Naive B cell (primary cell): ENCODE measurements at regions not wholly inside any gene's neighbourhood (a gene's known extent, or its start where the extent isn't known, plus 50 kb on each side); places are given as distances from the start of the nearest gene placed in this dataset.
A peak's percentile ranks its signal among the peaks of the same experiment; 100 is the strongest.

Experiments used
- ATAC-seq, 2 donors: fragments of 150-1000 bp; cut with Tn5 transposase; 2 replicates each; pipeline ENCODE4 v1.10.0; 2021; ENCODE audit warnings: low read depth in 2 of 2, mild to moderate bottlenecking in 2 of 2, moderate library complexity in 2 of 2
- DNase-seq: peaks from one replicate; pipeline ENCODE4 v3.0.0; 2022
- H3K27ac Mint-ChIP-seq, 6 donors: one replicate each; pipeline ENCODE4 v1.8.0; 2020 to 2022; ENCODE audit warnings: mild to moderate bottlenecking in 6 of 6, mixed read lengths in 6 of 6, moderate library complexity in 5 of 6, inconsistent platforms in 2 of 6
- H3K27me3 Mint-ChIP-seq, 3 donors: one replicate each; pipeline ENCODE4 v1.8.0; 2021 to 2022; ENCODE audit warnings: mixed read lengths in 3 of 3, mild to moderate bottlenecking in 1 of 3
- H3K36me3 Mint-ChIP-seq, 2 donors: one replicate each; pipeline ENCODE4 v1.8.0; 2020 to 2022; ENCODE audit warnings: mixed read lengths in 2 of 2, inconsistent platforms in 1 of 2, mild to moderate bottlenecking in 1 of 2
- H3K4me1 Mint-ChIP-seq, 3 donors: one replicate each; pipeline ENCODE4 v1.8.0; 2020 to 2022; ENCODE audit warnings: mixed read lengths in 3 of 3, inconsistent platforms in 1 of 3, mild to moderate bottlenecking in 1 of 3, moderate library complexity in 1 of 3
- H3K4me3 Mint-ChIP-seq, 8 donors: one replicate each; pipeline ENCODE4 v1.8.0; 2020 to 2022; ENCODE audit warnings: mild to moderate bottlenecking in 8 of 8, mixed read lengths in 8 of 8, moderate library complexity in 8 of 8, inconsistent platforms in 2 of 8
- H3K9me3 Mint-ChIP-seq, 7 donors: one replicate each; pipeline ENCODE4 v1.8.0; 2020 to 2022; ENCODE audit warnings: mixed read lengths in 7 of 7, mild to moderate bottlenecking in 5 of 7, inconsistent platforms in 2 of 7, moderate library complexity in 1 of 7

DNA sequence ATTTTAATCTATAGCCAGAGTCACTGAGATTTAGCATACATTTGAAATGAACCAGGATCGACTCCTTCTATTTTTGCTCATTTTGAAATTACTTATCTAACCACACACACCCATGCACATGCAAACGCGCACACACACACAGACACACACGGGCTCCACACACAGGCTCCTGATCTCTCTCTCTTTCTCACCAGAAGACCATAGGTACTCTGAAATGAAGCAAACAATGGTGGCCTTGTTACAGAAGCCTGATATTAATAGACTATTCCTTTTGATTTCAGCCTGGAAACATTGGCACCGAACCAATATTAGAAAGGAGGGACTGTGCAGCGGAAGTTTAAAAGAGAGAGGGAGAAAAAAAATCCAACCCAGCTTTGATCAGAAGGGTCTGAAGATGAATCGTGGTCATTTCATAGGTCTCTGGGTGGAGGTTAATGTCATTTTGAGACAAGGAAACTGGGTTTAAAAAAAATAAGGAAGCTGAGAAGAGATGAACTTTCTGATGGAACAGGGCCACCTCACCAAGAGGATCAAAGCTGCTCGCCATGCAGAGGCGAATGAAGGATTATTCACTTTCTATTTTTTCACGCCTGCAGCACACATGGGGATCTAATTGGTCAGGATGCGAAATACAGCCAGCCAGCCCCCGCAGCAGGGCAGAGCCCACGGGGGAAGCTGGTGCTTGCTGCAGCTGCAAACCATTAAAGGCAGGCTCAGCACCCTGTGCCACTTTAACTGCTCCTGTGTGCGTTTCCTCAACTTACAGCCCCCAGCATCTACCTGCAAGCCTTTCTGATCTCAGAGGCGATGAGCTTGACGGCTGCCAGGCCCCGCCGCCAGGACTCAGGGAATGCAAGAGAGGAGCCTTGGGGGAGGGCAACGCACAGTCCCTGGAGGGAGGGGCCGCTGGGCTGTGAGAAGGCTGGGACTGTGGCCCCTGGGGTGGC, 88.8 kb downstream of the HES1 start:
- Mint-ChIP-seq H3K9me3 (peaks cover 0 to 7% (median 3%) of the 10 kb centered on the region in 7 donors), H3K36me3 (no peaks in the 10 kb centered on the region), H3K27me3 (peaks cover 51 to 79% (median 76%) of the 10 kb centered on the region in 3 donors), H3K4me3 (peak overlapping the region in 2 of 8 donors; percentile 6 to 20), H3K4me1 (peaks cover 10 to 14% (median 12%) of the 10 kb centered on the region in 3 donors), H3K27ac (peak overlapping the region in 2 of 6 donors; percentile 62 to 83)
- DNase-seq (no peak), ATAC-seq (no peak)

DNA sequence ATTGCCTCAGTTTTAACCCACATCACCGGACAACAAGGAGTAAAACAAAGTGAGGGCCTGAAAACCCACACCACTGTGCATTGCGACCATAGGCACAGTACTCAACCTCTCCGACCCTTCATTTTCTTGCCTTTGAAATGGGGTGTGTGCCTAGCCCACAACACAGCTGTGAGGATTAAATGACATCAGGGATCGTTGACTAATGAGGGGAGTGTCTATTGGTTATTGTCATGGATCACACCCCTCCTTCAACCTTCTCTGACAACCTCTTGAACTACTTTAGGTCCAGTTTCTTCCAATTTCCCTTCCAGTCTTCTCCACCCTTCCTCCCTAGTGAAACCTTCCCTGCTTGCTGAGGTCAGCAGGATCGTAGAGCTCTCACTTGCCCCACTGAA, 89.5 kb downstream of the HES1 start:
- Mint-ChIP-seq H3K27me3 (peaks cover 55 to 79% (median 71%) of the 10 kb centered on the region in 3 donors), H3K4me1 (peaks cover 10 to 12% (median 12%) of the 10 kb centered on the region in 3 donors), H3K4me3 (no peak overlapping the region), H3K27ac (no peak overlapping the region), H3K36me3 (no peaks in the 10 kb centered on the region), H3K9me3 (peaks cover 0 to 7% (median 2%) of the 10 kb centered on the region in 7 donors)
- no peak for DNase-seq
- no peak for ATAC-seq

DNA sequence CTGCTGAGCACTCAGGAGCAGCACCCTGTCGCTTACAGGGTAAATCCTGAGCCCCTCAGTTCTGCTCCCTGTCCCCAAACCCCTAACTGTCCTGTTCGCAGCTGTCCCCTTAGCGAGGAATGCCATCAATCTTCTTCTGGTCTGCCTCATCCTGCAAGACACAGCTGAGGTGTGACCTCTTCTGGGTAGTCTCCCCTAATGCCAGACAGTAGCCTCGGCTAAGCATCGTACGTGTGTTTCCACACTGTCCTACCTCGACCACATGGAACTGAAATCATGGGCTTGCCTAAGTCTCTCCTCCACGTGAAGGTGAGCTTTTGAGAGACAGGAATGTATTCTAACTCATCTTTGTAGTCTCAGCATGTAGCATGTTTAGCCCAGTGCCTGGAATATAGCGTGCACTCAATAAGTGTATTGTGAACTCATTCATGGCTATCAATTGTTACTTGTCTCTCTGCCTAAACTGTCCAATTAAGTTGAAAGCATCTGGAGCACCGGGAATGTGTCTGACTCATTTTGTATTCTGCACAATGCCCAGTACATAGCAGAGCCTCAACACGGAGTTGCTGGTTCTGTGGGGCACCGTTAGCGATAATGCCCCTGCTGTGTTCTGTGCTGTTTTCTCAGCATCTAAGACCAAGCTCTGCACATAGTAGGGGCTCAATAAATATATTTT, 90.2 kb downstream of the HES1 start:
- Mint-ChIP-seq H3K4me3 (peak overlapping the region in 1 of 8 donors; percentile 54), H3K36me3 (no peaks in the 10 kb centered on the region), H3K27me3 (peaks cover 57 to 80% (median 65%) of the 10 kb centered on the region in 3 donors), H3K9me3 (peaks cover 0 to 7% (median 2%) of the 10 kb centered on the region in 7 donors), H3K4me1 (peaks cover 10 to 12% (median 12%) of the 10 kb centered on the region in 3 donors), H3K27ac (no peak overlapping the region)
- DNase-seq (no peak), ATAC-seq (no peak)

- Mint-ChIP-seq H3K9me3 (peaks cover 0 to 9% (median 6%) of the 10 kb centered on the region in 7 donors), H3K4me1 (no peaks in the 10 kb centered on the region), H3K4me3 (no peak overlapping the region), H3K27ac (peak overlapping the region in 2 of 6 donors; percentile 13 to 27), H3K36me3 (peaks cover 0 to 6% of the 10 kb centered on the region in 2 donors), H3K27me3 (peaks cover 47 to 63% (median 48%) of the 10 kb centered on the region in 3 donors)
- no peak for DNase-seq
- ATAC-seq = no peak
These were observed 96.2 kb downstream of the HES1 start for GRCh38 chr3:194231929-194232832.

GRCh38 chr3:194233150-194233549, 97.2 kb downstream of the HES1 start:
- Mint-ChIP-seq H3K9me3 (peaks cover 0 to 11% (median 9%) of the 10 kb centered on the region in 7 donors), H3K4me3 (no peak overlapping the region), H3K27ac (no peak overlapping the region), H3K27me3 (peaks cover 41 to 61% (median 44%) of the 10 kb centered on the region in 3 donors), H3K4me1 (no peaks in the 10 kb centered on the region), H3K36me3 (peaks cover 0 to 12% of the 10 kb centered on the region in 2 donors)
- ATAC-seq (no peak), DNase-seq (no peak)

GRCh38 chr3:194235160-194235559, 99.2 kb downstream of the HES1 start:
- DNase-seq (no peak), ATAC-seq (no peak)
- Mint-ChIP-seq H3K4me1 (no peaks in the 10 kb centered on the region), H3K36me3 (peaks cover 0 to 12% of the 10 kb centered on the region in 2 donors), H3K27me3 (peaks cover 29 to 58% (median 32%) of the 10 kb centered on the region in 3 donors), H3K9me3 (peaks cover 0 to 11% (median 9%) of the 10 kb centered on the region in 7 donors), H3K27ac (no peak overlapping the region), H3K4me3 (no peak overlapping the region)

- ATAC-seq (no peak), DNase-seq (no peak)
- H3K9me3 Mint-ChIP-seq = peaks cover 0 to 11% (median 8%) of the 10 kb centered on the region in 7 donors
- no peaks in the 10 kb centered on the region for H3K4me1 Mint-ChIP-seq
- no peak overlapping the region for H3K4me3 Mint-ChIP-seq
- no peak overlapping the region for H3K27ac Mint-ChIP-seq
- H3K36me3 Mint-ChIP-seq = peaks cover 0 to 12% of the 10 kb centered on the region in 2 donors
- H3K27me3 Mint-ChIP-seq = peaks cover 27 to 57% (median 38%) of the 10 kb centered on the region in 3 donors
These were observed 101.2 kb downstream of the HES1 start for GRCh38 chr3:194237110-194237509.

- Mint-ChIP-seq H3K27me3 (peaks cover 11 to 41% (median 40%) of the 10 kb centered on the region in 3 donors), H3K4me1 (no peaks in the 10 kb centered on the region), H3K27ac (no peak overlapping the region), H3K36me3 (peaks cover 0 to 12% of the 10 kb centered on the region in 2 donors), H3K9me3 (peaks cover 0 to 10% (median 8%) of the 10 kb centered on the region in 7 donors), H3K4me3 (no peak overlapping the region)
- no peak for DNase-seq
- no peak for ATAC-seq
These were observed 104.8 kb downstream of the HES1 start for GRCh38 chr3:194240766-194241165.

DNA sequence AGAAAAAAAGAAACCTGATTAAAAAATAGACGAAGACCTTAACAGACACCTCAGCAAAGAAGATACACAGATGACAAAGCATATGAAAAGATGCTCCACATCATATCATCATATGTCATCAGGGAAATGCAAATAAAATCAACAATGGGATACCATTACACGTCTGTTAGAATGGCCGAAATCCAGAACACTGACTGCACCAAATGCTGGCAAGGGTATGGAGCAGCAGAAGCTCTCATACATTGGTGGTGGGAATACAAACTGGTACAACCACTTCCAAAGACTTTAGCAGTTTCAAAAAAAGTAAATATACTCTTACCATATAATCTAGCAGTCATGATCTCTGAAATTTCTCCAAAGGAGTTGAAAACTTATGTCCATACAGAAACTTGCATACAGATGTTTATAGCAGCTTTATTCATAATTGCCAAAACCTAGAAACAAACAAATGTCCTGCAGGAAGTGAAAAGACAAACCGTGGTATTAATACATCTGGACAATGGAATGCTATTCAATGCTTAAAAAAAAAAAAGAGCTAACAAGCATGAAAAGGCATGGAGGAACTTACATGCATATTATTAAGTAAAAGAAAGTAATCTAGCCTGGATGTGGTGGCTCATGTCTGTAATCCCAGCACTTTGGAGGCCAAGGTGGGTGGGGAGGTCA, 107.4 kb downstream of the HES1 start:
- no peak for ATAC-seq
- H3K27ac Mint-ChIP-seq = no peak overlapping the region
- H3K4me3 Mint-ChIP-seq = no peak overlapping the region
- peaks cover 9 to 32% (median 31%) of the 10 kb centered on the region in 3 donors for H3K27me3 Mint-ChIP-seq
- H3K4me1 Mint-ChIP-seq = no peaks in the 10 kb centered on the region
- H3K36me3 Mint-ChIP-seq = peaks cover 0 to 5% of the 10 kb centered on the region in 2 donors
- no peak for DNase-seq
- no peaks in the 10 kb centered on the region for H3K9me3 Mint-ChIP-seq

DNA sequence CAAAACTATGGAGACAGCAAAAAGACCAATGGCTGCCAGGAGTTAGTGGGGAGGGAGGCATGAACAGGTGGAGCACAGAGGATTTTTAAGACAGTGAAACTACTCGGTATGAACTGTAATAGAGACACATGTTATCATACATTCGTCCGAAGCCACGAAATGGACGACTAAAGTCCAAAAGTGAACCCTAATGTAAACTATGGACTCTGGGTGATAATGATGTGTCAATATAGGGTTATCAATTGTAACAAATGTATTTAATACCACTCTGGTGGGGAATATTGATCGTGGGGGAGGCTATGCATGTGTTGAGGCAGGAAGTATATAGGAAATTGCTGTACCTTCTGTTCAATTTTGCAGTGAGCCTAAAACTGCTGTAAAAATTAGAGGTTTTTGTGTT, 107.0 kb downstream of the CPN2 start:
- H3K36me3 Mint-ChIP-seq = peaks cover 0 to 5% of the 10 kb centered on the region in 2 donors
- no peak for ATAC-seq
- H3K27me3 Mint-ChIP-seq = peaks cover 17 to 37% (median 36%) of the 10 kb centered on the region in 3 donors
- H3K4me3 Mint-ChIP-seq = no peak overlapping the region
- no peaks in the 10 kb centered on the region for H3K4me1 Mint-ChIP-seq
- H3K9me3 Mint-ChIP-seq = no peaks in the 10 kb centered on the region
- no peak overlapping the region for H3K27ac Mint-ChIP-seq
- DNase-seq = no peak

DNA sequence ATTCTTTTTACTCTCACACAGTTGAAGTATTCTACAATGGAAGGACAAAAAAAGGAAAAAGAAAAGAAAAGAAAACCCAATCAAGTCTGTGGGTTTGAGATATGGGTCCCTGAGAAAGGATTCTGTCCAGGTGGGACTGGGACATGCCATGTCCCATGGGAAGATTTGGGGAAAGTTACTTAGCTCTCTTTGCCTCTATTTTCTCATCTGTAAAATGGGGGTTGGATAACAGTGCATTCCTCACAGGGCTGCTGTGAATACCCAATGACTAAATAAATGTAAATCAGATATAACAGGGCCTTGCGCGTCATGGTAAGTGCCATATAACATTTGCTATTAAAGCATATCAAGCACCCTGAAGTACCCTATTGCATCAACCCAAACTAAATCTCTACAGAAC, 105.7 kb downstream of the CPN2 start:
- peaks cover 0 to 5% (median 0%) of the 10 kb centered on the region in 3 donors for H3K4me1 Mint-ChIP-seq
- DNase-seq (no peak), ATAC-seq (no peak)
- H3K9me3 Mint-ChIP-seq = no peaks in the 10 kb centered on the region
- no peak overlapping the region for H3K4me3 Mint-ChIP-seq
- H3K27me3 Mint-ChIP-seq = peaks cover 26 to 47% (median 46%) of the 10 kb centered on the region in 3 donors
- no peak overlapping the region for H3K27ac Mint-ChIP-seq
- H3K36me3 Mint-ChIP-seq = peaks cover 0 to 5% of the 10 kb centered on the region in 2 donors

DNA sequence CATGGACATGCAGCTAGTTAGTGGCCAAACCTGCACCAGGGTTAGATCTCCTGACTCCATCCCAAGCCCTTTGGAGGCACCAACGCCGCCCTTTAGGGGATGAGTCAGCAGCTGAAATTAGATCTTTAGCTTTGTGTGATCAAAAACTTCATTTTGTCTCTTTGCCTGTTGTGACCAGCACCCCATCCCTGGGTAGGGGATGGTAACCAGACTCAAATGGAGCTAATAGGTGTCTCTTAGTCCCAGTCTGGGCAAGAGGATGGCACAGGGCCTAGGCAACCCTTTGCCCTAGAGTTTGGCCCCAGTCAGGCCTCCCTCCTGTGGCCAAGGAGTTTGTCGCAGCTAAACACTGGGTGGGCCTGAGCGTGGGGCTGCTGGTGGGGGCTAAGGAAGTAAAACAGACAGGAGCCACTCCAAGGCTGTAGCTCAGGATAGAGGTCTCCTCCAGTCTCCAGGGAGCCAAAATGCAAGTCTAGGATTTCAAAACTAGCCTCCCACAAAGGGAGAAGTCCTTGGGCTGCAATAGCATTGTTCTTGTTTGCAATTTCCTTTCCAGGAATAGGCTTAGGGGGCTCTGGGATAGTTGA, 105.1 kb downstream of the CPN2 start:
- H3K27ac Mint-ChIP-seq = no peak overlapping the region

More for the DNA sequence above, 105.1 kb downstream of the CPN2 start:
- no peak for ATAC-seq
- DNase-seq = no peak
- Mint-ChIP-seq H3K4me3 (no peak overlapping the region), H3K4me1 (peaks cover 0 to 5% (median 2%) of the 10 kb centered on the region in 3 donors), H3K36me3 (peaks cover 0 to 5% of the 10 kb centered on the region in 2 donors), H3K9me3 (no peaks in the 10 kb centered on the region), H3K27me3 (peaks cover 30 to 53% (median 45%) of the 10 kb centered on the region in 3 donors)
